IPS-15b (cell line): ENCODE measurements at regions not wholly inside any gene's neighbourhood (a gene's known extent, or its start where the extent isn't known, plus 50 kb on each side); places are given as distances from the start of the nearest gene placed in this dataset.
"Not testable (repeated sequence)": the region's sequence is repeated elsewhere in the genome, so short reads cannot be mapped to it uniquely, and the experiment has no call there.

Experiments used
- H3K27me3 ChIP-seq: one replicate; pipeline ENCODE4 v1.6.1; 2013; ENCODE audit warnings: low read length; ENCODE audit not compliant: control insufficient read depth, insufficient read depth
- H3K36me3 ChIP-seq: one replicate; pipeline ENCODE4 v1.6.1; 2013; ENCODE audit warnings: low read length; ENCODE audit not compliant: control insufficient read depth, insufficient read depth
- H3K4me1 ChIP-seq: one replicate; pipeline ENCODE4 v1.6.1; 2013; ENCODE audit warnings: mild to moderate bottlenecking, low read length; ENCODE audit not compliant: control insufficient read depth, insufficient read depth
- H3K4me3 ChIP-seq: one replicate; pipeline ENCODE4 v1.5.1; 2013; ENCODE audit warnings: low read depth, low read length
- H3K9ac ChIP-seq: one replicate; pipeline ENCODE4 v1.6.1; 2013; ENCODE audit warnings: low read depth, mild to moderate bottlenecking, low read length
- H3K9me3 ChIP-seq: one replicate; pipeline ENCODE4 v1.6.1; 2013; ENCODE audit warnings: mild to moderate bottlenecking, low read length; ENCODE audit not compliant: control insufficient read depth, insufficient read depth

DNA sequence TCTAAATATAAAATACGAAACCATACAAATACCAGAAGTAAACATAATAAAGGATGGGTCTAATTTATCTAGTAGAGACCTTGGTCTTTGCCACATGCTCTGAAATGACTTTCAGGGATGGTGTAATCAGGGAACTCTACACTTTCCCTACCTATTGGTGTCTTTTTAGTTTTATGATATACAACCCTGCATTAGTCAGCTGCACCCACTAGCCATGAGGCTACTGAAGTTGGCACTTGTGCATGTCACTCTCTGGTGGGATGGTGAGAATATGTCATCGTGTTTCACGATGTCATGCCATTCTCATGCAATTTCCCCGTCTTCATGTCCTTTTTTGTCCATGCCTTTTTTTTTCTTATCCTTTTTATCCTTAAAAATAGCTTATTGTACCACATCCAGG is 234.9 kb upstream of the ACTBL2 start:
- no peak overlapping the region for H3K4me3 ChIP-seq
- no peaks in the 10 kb centered on the region for H3K4me1 ChIP-seq
- H3K9me3 ChIP-seq = no peaks in the 10 kb centered on the region
- no peak overlapping the region for H3K9ac ChIP-seq
- no peaks in the 10 kb centered on the region for H3K36me3 ChIP-seq
- no peaks in the 10 kb centered on the region for H3K27me3 ChIP-seq

GRCh38 chr5:57716661-57717060 is 234.1 kb upstream of the ACTBL2 start:
- H3K27me3 ChIP-seq = no peaks in the 10 kb centered on the region
- H3K4me1 ChIP-seq = no peaks in the 10 kb centered on the region

DNA sequence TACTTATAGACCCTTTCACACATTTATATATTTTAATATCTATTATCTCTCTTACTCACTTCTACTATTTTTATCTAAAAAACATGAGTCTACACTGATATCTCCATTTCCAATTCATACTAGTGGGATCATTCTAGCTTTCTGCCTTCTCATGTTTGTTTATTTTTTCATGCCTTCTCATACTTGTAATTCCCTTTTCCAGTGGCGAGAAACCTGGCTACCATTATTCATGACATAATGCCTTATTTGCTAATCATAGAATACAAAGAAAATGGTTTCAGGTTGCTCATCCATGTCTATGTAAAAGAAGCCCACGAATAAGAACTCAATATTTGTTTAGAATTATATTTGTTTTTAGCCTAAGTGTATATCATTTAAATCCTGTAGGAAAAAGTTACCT is 232.7 kb upstream of the ACTBL2 start:
- Histone ChIP-seq H3K27me3 (no peaks in the 10 kb centered on the region), H3K4me3 (no peak overlapping the region), H3K36me3 (no peaks in the 10 kb centered on the region), H3K4me1 (no peaks in the 10 kb centered on the region), H3K9me3 (no peaks in the 10 kb centered on the region), H3K9ac (no peak overlapping the region)

More at GRCh38 chr5:57716661-57717060, 234.1 kb upstream of the ACTBL2 start:
- H3K9ac ChIP-seq = no peak overlapping the region
- H3K36me3 ChIP-seq = no peaks in the 10 kb centered on the region
- H3K4me3 ChIP-seq = no peak overlapping the region
- no peaks in the 10 kb centered on the region for H3K9me3 ChIP-seq

DNA sequence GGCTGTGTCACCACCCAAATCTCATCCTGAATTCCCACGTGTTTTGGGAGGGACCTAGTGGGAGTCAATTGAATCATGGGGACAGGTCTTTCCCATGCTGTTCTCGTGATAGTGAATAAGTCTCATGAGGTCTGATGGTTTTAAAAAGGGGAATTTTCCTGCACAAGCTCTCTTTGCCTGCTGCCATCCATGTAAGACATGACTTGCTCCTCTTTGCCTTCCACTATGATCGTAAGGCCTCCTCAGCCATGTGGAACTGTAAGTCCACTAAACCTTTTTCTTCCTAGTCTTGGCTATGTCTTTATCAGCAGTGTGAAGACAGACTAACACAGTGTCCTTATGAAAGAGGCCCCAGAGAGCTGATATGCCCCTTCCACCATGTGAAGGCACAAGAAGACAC is 230.9 kb upstream of the ACTBL2 start:
- not testable (repeated sequence) for H3K4me1 ChIP-seq, H3K27me3 ChIP-seq, H3K9ac ChIP-seq, H3K36me3 ChIP-seq, H3K4me3 ChIP-seq, H3K9me3 ChIP-seq

GRCh38 chr5:57711946-57712345 is 229.3 kb upstream of the ACTBL2 start:
- Histone ChIP-seq H3K4me3 (no peak overlapping the region), H3K9ac (no peak overlapping the region), H3K36me3 (no peaks in the 10 kb centered on the region), H3K9me3 (no peaks in the 10 kb centered on the region), H3K27me3 (no peaks in the 10 kb centered on the region), H3K4me1 (no peaks in the 10 kb centered on the region)

GRCh38 chr5:57711471-57711870 is 228.9 kb upstream of the ACTBL2 start:
- Histone ChIP-seq H3K4me1 (no peaks in the 10 kb centered on the region), H3K9me3 (no peaks in the 10 kb centered on the region), H3K36me3 (no peaks in the 10 kb centered on the region), H3K9ac (no peak overlapping the region), H3K4me3 (no peak overlapping the region), H3K27me3 (no peaks in the 10 kb centered on the region)

DNA sequence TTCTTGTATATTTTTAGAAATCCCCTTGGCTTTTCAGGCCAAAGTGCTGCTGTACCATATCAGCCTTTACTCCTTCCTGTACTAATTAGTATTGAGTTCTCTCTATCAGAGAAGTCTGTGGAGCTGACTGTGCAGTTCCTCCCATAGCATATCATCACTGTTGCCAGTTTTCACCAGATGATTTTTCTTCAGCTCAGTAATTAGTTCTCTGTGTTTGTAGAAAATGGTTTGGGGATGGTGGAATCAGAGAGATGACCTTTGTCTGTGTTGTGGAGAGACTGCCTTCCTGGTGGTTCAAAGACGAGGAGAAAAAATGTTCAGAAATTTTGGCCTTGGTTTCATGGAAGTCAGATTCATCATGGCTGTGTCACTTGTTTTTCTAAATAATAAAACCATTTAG is 227.5 kb upstream of the ACTBL2 start:
- H3K9ac ChIP-seq = no peak overlapping the region
- no peaks in the 10 kb centered on the region for H3K36me3 ChIP-seq
- no peaks in the 10 kb centered on the region for H3K4me1 ChIP-seq
- no peaks in the 10 kb centered on the region for H3K27me3 ChIP-seq
- H3K4me3 ChIP-seq = no peak overlapping the region
- no peaks in the 10 kb centered on the region for H3K9me3 ChIP-seq

DNA sequence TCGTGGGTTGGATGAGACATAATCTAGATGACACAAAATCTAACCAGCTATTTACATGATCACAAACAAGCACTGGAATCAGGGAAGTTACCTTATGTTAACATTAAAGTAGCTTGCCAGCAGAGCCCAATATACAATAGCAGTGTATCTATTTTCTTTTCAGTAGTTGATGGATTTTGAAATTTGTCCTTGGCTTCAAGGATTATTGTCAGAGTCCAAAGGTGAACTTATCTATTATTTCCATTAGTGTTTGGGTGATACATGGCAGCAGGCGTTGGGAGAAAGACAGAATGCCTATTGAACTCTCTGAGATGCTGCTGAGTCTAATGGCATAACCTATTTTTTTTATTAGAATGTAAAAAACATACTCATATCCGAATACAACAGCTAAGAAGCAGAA is 223.2 kb upstream of the ACTBL2 start:
- no peak overlapping the region for H3K9ac ChIP-seq
- no peaks in the 10 kb centered on the region for H3K9me3 ChIP-seq
- no peaks in the 10 kb centered on the region for H3K4me1 ChIP-seq
- H3K4me3 ChIP-seq = no peak overlapping the region
- H3K36me3 ChIP-seq = no peaks in the 10 kb centered on the region
- no peaks in the 10 kb centered on the region for H3K27me3 ChIP-seq

- Histone ChIP-seq H3K4me3 (no peak overlapping the region), H3K9me3 (no peaks in the 10 kb centered on the region), H3K4me1 (no peaks in the 10 kb centered on the region), H3K27me3 (no peaks in the 10 kb centered on the region), H3K9ac (no peak overlapping the region), H3K36me3 (no peaks in the 10 kb centered on the region)
These were observed 221.1 kb upstream of the ACTBL2 start for GRCh38 chr5:57703721-57704120.

- H3K9me3 ChIP-seq = no peaks in the 10 kb centered on the region
- no peak overlapping the region for H3K4me3 ChIP-seq
- no peaks in the 10 kb centered on the region for H3K4me1 ChIP-seq
- no peaks in the 10 kb centered on the region for H3K36me3 ChIP-seq
- no peak overlapping the region for H3K9ac ChIP-seq
- no peaks in the 10 kb centered on the region for H3K27me3 ChIP-seq
These were observed 217.9 kb upstream of the ACTBL2 start for GRCh38 chr5:57700484-57700883.

GRCh38 chr5:57700072-57700471 is 217.5 kb upstream of the ACTBL2 start:
- Histone ChIP-seq H3K27me3 (no peaks in the 10 kb centered on the region), H3K4me1 (no peaks in the 10 kb centered on the region), H3K9me3 (no peaks in the 10 kb centered on the region), H3K4me3 (no peak overlapping the region), H3K9ac (no peak overlapping the region), H3K36me3 (no peaks in the 10 kb centered on the region)

DNA sequence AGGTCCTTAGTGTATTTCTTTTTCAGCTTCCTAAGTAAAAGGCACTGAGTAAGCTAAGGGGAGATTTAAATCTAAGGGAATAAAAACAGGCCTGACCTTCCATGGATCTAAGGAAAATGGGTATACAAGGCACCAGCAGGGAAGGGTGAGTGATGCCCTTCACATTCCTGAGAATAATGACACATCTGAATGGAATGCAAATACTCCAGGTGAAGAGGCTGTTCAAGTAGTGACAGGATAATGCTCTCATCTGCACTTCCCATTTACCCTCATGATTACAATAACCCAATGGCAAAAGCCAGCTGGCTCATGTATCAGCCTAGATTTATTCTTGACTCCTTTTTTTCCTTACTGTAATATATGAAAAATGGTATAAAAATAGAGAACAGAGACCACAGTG is 216.2 kb upstream of the ACTBL2 start:
- no peak overlapping the region for H3K4me3 ChIP-seq

GRCh38 chr5:57698086-57698485 is 215.5 kb upstream of the ACTBL2 start:
- H3K9ac ChIP-seq = no peak overlapping the region
- no peaks in the 10 kb centered on the region for H3K9me3 ChIP-seq
- no peak overlapping the region for H3K4me3 ChIP-seq
- no peaks in the 10 kb centered on the region for H3K27me3 ChIP-seq
- H3K36me3 ChIP-seq = no peaks in the 10 kb centered on the region
- peaks cover 2% of the 10 kb centered on the region for H3K4me1 ChIP-seq

More for the DNA sequence above, 216.2 kb upstream of the ACTBL2 start:
- H3K27me3 ChIP-seq = no peaks in the 10 kb centered on the region
- H3K9me3 ChIP-seq = no peaks in the 10 kb centered on the region
- no peaks in the 10 kb centered on the region for H3K4me1 ChIP-seq
- H3K9ac ChIP-seq = no peak overlapping the region
- no peaks in the 10 kb centered on the region for H3K36me3 ChIP-seq
